ENCODE measurements at regions not wholly inside any gene's neighbourhood (a gene's known extent, or its start where the extent isn't known, plus 50 kb on each side); places are given as distances from the start of the nearest gene placed in this dataset.

- no peak for DNase-seq
Observed at GRCh38 chr9:110103257-110103656, 104.7 kb downstream of the C9orf152 start.

- no peak for DNase-seq
Observed at GRCh38 chr9:110104261-110104809, 103.6 kb downstream of the C9orf152 start.

- DNase-seq, result no peak
Observed at GRCh38 chr9:110105107-110105506, 102.9 kb downstream of the C9orf152 start.

GRCh38 chr9:110106661-110107060, 101.3 kb downstream of the C9orf152 start:
- DNase-seq, result no peak

DNA sequence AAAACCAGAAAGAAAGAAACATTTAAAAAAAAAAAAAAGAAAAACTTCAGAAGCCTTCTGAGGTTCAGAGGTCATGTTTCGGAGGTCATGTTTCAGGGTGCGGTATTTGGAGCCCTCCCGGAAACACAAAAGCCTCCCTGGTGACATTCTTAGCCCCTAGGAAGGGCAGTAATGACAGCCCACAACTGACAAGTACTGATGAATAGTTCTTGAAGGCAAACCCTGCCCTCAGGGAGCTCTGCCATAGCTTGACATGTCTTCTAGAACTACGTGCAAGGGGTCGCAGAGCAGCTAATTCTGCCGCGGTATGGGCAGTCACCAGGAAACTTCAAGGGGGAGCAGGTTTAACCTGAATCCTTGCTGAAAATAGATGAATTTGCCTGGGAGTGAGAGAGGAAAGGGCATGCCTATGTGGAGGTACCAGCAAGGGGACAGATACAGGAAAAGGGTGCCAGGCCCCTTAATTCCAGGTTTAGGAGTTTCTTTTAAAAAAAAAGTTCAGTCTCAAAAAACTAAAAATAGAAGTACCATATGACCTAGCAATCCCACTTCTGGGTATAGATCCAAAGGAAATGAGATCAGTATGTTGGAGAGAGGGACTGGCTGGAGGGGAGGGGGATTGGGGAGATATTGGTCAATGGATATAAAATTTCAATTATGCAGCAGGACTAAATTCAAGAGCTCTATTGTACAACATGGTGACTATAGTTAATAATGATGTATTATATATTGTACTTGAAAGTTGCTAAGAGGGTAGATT, 98.4 kb downstream of the C9orf152 start:
- no peak for DNase-seq

GRCh38 chr9:110110154-110110553, 97.8 kb downstream of the C9orf152 start:
- no peak for DNase-seq

GRCh38 chr9:110111868-110112267, 96.1 kb downstream of the C9orf152 start:
- no peak for DNase-seq

GRCh38 chr9:110112792-110113191, 95.2 kb downstream of the C9orf152 start:
- DNase-seq, result no peak

GRCh38 chr9:110114086-110114858, 93.7 kb downstream of the C9orf152 start:
- no peak for DNase-seq

DNA sequence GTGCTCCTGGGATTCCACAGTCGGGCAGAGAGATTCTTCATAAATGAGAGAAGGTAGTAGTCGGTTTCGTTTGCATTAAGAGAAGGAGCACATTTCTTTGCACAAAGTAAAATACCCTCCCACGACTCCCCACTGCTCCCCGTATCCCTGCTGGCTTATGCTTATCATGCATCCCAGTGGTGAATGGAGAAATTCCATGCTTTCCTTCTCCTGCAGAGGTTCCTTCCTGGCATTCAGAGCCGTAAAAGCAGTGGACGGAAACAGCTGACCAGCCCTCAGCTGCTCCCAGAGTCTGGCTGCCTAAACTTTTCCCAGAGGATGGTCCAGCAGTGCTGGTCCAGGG, 93.1 kb downstream of the C9orf152 start:
- no peak for DNase-seq

- DNase-seq, result no peak
Observed at GRCh38 chr9:110115341-110115820, 92.6 kb downstream of the C9orf152 start.

DNA sequence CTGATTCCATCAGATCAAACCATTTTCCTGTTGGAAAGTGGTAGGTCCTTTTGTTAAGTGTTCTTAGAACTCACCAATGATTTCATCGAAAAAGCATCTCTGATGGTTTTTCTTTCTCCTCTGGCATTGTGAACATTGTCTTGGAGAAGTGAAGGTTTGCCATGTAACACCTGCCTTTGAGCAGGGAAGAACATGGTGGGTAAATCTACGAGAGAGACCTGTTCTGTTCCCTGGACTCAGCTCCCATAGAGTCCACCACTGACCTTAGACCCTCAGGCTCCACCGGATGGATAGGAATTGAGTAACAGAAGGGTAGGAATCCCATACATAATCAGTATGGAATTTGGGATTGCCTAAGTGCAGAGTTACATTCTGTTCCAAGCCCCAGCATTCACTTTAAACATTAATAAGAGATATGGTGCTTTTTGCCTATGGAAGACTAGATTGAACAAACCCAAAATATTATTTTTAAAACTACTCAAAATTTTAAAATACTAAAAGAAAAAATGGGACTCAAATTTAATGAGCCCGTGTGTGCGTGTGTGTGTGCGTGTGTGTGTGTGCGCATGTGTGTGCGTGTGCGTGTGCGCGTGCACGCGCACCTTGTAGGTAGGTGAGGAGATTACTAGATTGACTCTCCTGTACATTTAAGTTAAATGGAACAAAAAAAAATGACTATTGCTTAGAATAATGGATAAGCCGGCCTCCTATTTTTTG, 92.0 kb downstream of the C9orf152 start:
- no peak for DNase-seq

- DNase-seq, result no peak
Observed at GRCh38 chr9:110116543-110116885, 91.4 kb downstream of the C9orf152 start.

DNA sequence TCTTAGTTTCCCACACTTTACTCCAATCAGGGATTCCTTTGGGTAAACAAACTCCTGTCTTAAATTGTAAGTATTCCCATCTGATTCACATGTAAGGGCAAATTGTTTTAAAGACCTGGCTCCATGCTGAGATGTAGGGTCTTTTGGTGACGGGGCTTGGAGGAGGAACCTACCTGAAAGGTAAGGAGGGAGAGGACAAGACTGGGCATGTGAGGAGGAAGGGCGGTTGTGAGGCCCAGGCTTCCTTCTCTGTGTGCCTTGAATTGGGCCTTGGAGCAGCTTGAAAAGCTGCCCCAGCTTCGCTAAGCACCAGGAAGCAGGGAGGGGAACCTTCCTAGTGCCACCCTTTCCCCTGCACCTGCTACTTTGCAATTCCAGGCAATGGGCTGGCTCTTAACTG, 86.8 kb downstream of the C9orf152 start:
- no peak for DNase-seq

DNA sequence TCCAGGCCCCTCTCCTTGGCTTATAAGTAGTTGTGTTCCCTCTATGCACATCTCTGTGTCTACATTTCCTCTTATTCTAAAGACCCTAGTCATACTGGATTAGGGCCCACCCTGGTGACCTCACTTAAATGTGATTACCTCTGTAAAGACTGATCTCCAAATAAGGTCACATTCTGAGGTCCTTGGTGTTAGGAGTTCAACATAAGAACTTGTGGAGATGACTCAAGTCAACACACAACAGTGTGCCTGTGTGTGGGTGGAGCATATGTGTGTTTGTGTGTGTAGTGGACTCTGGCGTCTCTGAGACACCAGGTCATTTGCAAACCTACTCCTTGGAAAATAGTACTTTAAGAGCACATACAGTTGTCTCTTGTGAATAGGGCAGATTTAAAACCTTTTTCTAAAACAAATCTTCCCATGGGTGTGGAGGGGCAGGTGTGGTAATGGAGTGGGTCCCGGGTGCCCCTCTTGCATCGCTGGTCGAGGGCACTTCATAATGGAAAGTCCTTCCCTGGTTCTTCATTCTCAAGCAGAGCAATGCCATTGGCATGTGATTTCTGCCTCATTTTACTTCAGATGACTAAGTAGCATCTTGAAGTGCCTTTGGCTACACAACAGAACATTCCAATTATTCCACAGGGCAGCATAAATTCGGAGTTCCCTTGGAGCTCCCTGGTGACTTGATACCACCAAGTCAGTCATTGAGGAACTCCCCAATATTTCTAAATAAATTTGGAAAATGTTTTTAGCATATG, 84.4 kb downstream of the C9orf152 start:
- DNase-seq, result no peak

DNA sequence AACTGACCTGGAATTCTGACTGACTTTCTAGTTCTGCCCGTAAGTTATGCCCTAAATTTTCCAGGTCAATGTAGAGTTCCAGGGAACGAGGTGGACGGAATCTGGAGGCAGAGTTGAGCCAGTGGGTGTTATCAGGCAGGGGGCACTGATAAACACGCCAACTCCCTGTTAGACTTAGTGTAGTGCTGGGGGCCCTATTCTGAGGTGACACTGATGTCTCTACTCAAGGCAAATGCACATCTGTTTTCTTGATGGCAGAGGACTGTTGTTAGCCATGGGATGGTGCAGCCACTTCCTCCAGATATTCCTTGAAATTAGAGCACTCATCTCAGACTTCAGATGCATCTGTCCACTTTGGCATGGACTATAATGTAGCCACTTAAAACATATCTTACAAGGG, 83.5 kb downstream of the C9orf152 start:
- no peak for DNase-seq

- no peak for DNase-seq
Observed at GRCh38 chr9:110125207-110125751, 82.7 kb downstream of the C9orf152 start.

DNA sequence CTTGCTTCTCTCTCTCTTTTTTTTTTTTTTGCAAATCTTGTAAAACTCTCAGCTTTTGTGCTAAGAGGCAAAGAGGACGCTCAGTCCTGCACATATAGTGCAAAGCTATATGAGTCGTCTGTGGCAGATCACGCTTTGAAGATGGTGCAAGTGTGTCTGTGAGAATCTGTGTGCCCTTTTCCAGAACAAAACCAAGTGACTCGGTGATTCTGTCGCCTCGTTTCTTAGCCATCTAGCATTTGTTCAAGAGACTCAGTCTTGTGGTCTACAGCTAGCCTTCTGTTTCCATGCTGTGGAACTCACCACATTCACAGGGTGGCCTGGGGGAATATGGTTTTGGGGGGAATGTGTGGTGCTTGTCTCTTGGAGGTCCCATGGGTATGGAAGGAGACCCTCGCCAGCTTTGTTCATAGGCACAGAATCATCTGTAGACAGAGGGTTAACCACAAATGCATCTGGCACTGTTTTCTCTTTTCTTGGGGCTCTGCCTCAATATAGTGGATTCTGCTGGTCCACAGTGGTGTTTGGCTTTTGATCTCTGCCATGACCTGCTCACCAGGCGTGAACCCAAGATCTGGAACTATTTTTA, 82.1 kb downstream of the C9orf152 start:
- DNase-seq, result no peak

GRCh38 chr9:110126499-110126941, 81.4 kb downstream of the C9orf152 start:
- DNase-seq, result no peak

DNA sequence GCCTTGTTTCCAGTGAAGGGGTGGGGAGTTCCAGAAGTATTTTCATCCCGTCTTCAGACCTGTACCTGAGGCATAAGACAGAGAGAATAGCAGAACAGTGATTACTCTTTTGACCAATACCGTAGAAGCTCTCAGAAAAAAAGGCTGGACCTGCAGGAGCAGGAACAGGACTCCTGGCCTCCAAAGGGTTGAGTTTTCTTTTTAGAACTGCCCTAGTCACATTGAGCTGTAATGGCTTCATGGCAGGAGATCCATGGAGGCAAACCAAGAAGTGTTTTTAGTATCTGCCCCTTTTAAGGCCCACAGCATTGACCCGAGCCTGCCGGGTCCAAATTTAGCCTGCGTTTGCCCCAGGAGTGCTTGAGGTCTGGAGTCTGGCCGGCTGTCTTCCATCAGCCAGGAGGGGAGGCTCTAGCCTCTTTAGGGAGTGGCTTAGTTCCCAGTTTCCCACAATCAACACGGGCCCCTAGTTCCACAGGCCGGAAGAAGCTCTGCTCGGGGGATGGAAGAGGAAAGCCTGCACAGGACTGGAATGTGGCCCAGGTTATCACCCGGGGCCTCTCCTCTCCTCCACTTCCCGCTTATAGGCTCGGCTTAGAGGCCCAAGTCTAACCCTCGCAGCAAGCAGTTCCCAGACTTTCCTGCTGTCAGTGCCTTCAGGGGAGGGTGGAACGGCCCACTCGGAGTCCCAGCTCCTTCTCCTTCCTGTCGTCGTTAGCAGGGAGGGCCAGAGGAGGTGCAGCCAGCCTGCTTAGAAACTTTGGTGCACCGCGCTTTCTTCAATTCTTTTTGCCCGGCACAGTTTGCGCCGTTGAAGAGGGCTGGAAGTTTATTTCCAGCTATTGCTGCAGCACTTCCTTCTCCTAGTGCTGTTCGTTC, 80.7 kb downstream of the C9orf152 start:
- no peak for DNase-seq
